ENCODE measurements at regions not wholly inside any gene's neighbourhood (a gene's known extent, or its start where the extent isn't known, plus 50 kb on each side); places are given as distances from the start of the nearest gene placed in this dataset.

DNA sequence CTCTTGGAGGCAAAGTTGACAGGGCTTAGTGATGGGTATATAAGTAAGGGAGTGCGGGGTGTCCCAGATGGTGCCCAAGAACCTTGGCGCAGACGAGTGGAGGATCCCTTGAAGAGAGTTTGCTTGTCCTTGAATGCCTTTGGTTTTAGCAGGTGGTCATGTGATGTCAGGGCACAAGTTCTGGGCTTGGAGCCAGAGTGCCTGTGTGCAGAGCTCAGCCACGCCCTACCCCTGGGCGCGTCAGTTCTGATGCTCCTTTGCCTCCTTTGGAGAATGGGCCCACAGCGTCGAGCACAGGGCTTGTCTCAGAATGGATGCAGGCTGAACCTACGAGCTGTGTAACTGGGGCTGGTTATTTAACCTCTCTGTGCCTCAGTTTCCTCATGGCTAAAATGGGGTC, 412.2 kb upstream of the EEF2KMT start:
- TF ChIP-seq, protein P1, sequence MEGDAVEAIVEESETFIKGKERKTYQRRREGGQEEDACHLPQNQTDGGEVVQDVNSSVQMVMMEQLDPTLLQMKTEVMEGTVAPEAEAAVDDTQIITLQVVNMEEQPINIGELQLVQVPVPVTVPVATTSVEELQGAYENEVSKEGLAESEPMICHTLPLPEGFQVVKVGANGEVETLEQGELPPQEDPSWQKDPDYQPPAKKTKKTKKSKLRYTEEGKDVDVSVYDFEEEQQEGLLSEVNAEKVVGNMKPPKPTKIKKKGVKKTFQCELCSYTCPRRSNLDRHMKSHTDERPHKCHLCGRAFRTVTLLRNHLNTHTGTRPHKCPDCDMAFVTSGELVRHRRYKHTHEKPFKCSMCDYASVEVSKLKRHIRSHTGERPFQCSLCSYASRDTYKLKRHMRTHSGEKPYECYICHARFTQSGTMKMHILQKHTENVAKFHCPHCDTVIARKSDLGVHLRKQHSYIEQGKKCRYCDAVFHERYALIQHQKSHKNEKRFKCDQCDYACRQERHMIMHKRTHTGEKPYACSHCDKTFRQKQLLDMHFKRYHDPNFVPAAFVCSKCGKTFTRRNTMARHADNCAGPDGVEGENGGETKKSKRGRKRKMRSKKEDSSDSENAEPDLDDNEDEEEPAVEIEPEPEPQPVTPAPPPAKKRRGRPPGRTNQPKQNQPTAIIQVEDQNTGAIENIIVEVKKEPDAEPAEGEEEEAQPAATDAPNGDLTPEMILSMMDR (optimal IDR thresholded peaks at IDR 0.05 in 1 of 3, IDR thresholded peaks at IDR 0.05 in 1 of 3, conservative IDR thresholded peaks at IDR 0.05 in 1 of 3; ENCODE audit: extremely low read depth in 1 of 3, insufficient read depth in 2 of 3, low read length in 3 of 3) = no peak
- no peak for TF ChIP-seq EZH2 (IDR thresholded peaks at IDR 0.05; ENCODE audit: low read length)

All from keratinocyte (primary cell).